Natural killer cell (primary cell): ENCODE measurements at regions not wholly inside any gene's neighbourhood (a gene's known extent, or its start where the extent isn't known, plus 50 kb on each side); places are given as distances from the start of the nearest gene placed in this dataset.

Experiments used
- ATAC-seq, 3 donors: fragments of 150-1000 bp in 2 of 3; fragments of 200-7000 bp in 1 of 3; cut with Tn5 transposase; 1 replicate in 1 of 3; 2 replicates in 2 of 3; pipeline ENCODE4 v1.10.0; 2021; ENCODE audit warnings: mild to moderate bottlenecking in 2 of 3, moderate library complexity in 2 of 3
- DNase-seq, 2 donors: peaks; one replicate each; pipeline versions ENCODE4 v3.0.0 to v3.0.0-alpha.2; 2013 to 2021; ENCODE audit warnings: mixed read lengths in 1 of 2
- H3K27ac ChIP-seq: one replicate; pipeline ENCODE4 v1.5.1; 2013; ENCODE audit warnings: mild to moderate bottlenecking, low read length
- H3K27me3 ChIP-seq: one replicate; pipeline ENCODE4 v1.6.1; 2013; ENCODE audit warnings: low read length; ENCODE audit not compliant: control insufficient read depth, insufficient read depth
- H3K36me3 ChIP-seq: one replicate; pipeline ENCODE4 v1.6.1; 2013; ENCODE audit warnings: low read length; ENCODE audit not compliant: control insufficient read depth, insufficient read depth
- H3K4me1 ChIP-seq: one replicate; pipeline ENCODE4 v1.6.1; 2013; ENCODE audit warnings: low read length; ENCODE audit not compliant: control insufficient read depth, insufficient read depth
- H3K4me3 ChIP-seq: one replicate; pipeline ENCODE4 v1.5.1; 2013; ENCODE audit warnings: low read length
- H3K9me3 ChIP-seq: one replicate; pipeline ENCODE4 v1.6.1; 2013; ENCODE audit warnings: low read length; ENCODE audit not compliant: control insufficient read depth, insufficient read depth
- H3K27ac Mint-ChIP-seq, 2 donors: one replicate each; pipeline ENCODE4 v1.8.0; 2022; ENCODE audit warnings: mild to moderate bottlenecking in 2 of 2, mixed read lengths in 2 of 2, moderate library complexity in 1 of 2
- H3K27me3 Mint-ChIP-seq, 2 donors: one replicate each; pipeline ENCODE4 v1.8.0; 2022; ENCODE audit warnings: low read depth in 2 of 2, mixed read lengths in 2 of 2
- H3K36me3 Mint-ChIP-seq: one replicate; pipeline ENCODE4 v1.8.0; 2022; ENCODE audit warnings: mixed read lengths
- H3K4me1 Mint-ChIP-seq, 2 donors: one replicate each; pipeline ENCODE4 v1.8.0; 2022; ENCODE audit warnings: mixed read lengths in 2 of 2
- H3K4me3 Mint-ChIP-seq: one replicate; pipeline ENCODE4 v1.8.0; 2022; ENCODE audit warnings: mild to moderate bottlenecking, moderate library complexity, mixed read lengths
- H3K9me3 Mint-ChIP-seq, 2 donors: one replicate each; pipeline ENCODE4 v1.8.0; 2022; ENCODE audit warnings: mixed read lengths in 2 of 2
- CTCF ChIP-seq: fragments of 200-600 bp; IDR thresholded peaks from one replicate; pipeline ENCODE4 v1.8.0; 2022; ENCODE audit warnings: antibody characterized with exemption
- WGBS: methylation state at CpG from one replicate; pipeline ENCODE4 v1.1.7; 2013; ENCODE audit warnings: missing lambda C conversion rate; ENCODE audit not compliant: insufficient coverage; 5-methylcytosine and 5-hydroxymethylcytosine counted together
- intact Hi-C: fragments of 100-400 bp; cut with micrococcal nuclease; formaldehyde crosslinking; loops from one replicate; pipeline ENCODE4 v1.14.2; 2022

- Mint-ChIP-seq H3K9me3 (no peaks in the 10 kb centered on the region), H3K27ac (no peak overlapping the region), H3K36me3 (no peaks in the 10 kb centered on the region), H3K27me3 (peaks cover 10 to 39% of the 10 kb centered on the region in 2 donors), H3K4me1 (no peaks in the 10 kb centered on the region), H3K4me3 (no peak overlapping the region)
- 59% methylated on average over 5 of the region's 5 CpGs for WGBS
- H3K27me3 ChIP-seq: no peaks in the 10 kb centered on the region
- H3K9me3 ChIP-seq: no peaks in the 10 kb centered on the region
- H3K4me3 ChIP-seq: no peak overlapping the region
- TF ChIP-seq CTCF: no peak
- no peaks in the 10 kb centered on the region for H3K4me1 ChIP-seq
- intact Hi-C loops: no loop called here
- no peak overlapping the region for H3K27ac ChIP-seq
- no peak for DNase-seq
- no peaks in the 10 kb centered on the region for H3K36me3 ChIP-seq
- ATAC-seq: no peak
Observed at GRCh38 chr1:30611741-30612309, 111.6 kb downstream of the MATN1 start.

GRCh38 chr1:30610917-30611316 is 112.5 kb downstream of the MATN1 start:
- intact Hi-C loops: no loop called here
- Mint-ChIP-seq H3K27me3 (peaks cover 6 to 31% of the 10 kb centered on the region in 2 donors), H3K27ac (no peak overlapping the region), H3K4me1 (no peaks in the 10 kb centered on the region), H3K9me3 (no peaks in the 10 kb centered on the region), H3K4me3 (no peak overlapping the region), H3K36me3 (no peaks in the 10 kb centered on the region)
- Histone ChIP-seq H3K4me3 (no peak overlapping the region), H3K9me3 (no peaks in the 10 kb centered on the region), H3K36me3 (no peaks in the 10 kb centered on the region), H3K4me1 (no peaks in the 10 kb centered on the region), H3K27ac (no peak overlapping the region), H3K27me3 (no peaks in the 10 kb centered on the region)
- no peak for ATAC-seq
- DNase-seq: no peak
- no peak for TF ChIP-seq CTCF

- no peaks in the 10 kb centered on the region for H3K9me3 ChIP-seq
- Mint-ChIP-seq H3K4me3 (no peak overlapping the region), H3K27ac (no peak overlapping the region), H3K36me3 (no peaks in the 10 kb centered on the region), H3K9me3 (no peaks in the 10 kb centered on the region), H3K4me1 (no peaks in the 10 kb centered on the region), H3K27me3 (peaks cover 9 to 31% of the 10 kb centered on the region in 2 donors)
- ATAC-seq: no peak
- no peak for DNase-seq
- 67% methylated on average over 1 of the region's 1 CpG for WGBS
- H3K4me1 ChIP-seq: no peaks in the 10 kb centered on the region
- H3K36me3 ChIP-seq: no peaks in the 10 kb centered on the region
- no peak overlapping the region for H3K27ac ChIP-seq
- intact Hi-C loops: no loop called here
- no peak for TF ChIP-seq CTCF
- H3K4me3 ChIP-seq: no peak overlapping the region
- no peaks in the 10 kb centered on the region for H3K27me3 ChIP-seq
Observed at GRCh38 chr1:30609999-30610345, 113.4 kb downstream of the MATN1 start.

GRCh38 chr1:30609336-30609998 is 113.9 kb downstream of the MATN1 start:
- Mint-ChIP-seq H3K9me3 (no peaks in the 10 kb centered on the region), H3K27me3 (peaks cover 11 to 31% of the 10 kb centered on the region in 2 donors), H3K4me1 (no peaks in the 10 kb centered on the region), H3K36me3 (no peaks in the 10 kb centered on the region), H3K27ac (no peak overlapping the region), H3K4me3 (no peak overlapping the region)
- no peak overlapping the region for H3K27ac ChIP-seq
- intact Hi-C loops: no loop called here
- DNase-seq: no peak
- ATAC-seq: no peak
- H3K4me1 ChIP-seq: no peaks in the 10 kb centered on the region
- 67% methylated on average over 9 of the region's 9 CpGs for WGBS
- H3K4me3 ChIP-seq: no peak overlapping the region
- no peak for TF ChIP-seq CTCF
- no peaks in the 10 kb centered on the region for H3K27me3 ChIP-seq
- no peaks in the 10 kb centered on the region for H3K36me3 ChIP-seq
- H3K9me3 ChIP-seq: no peaks in the 10 kb centered on the region
